H1 (cell line): ENCODE measurements at regions not wholly inside any gene's neighbourhood (a gene's known extent, or its start where the extent isn't known, plus 50 kb on each side); places are given as distances from the start of the nearest gene placed in this dataset.

Experiments used
- ASH2L ChIP-seq: fragments of 200-600, 300-600 bp; sonication (generic); IDR thresholded peaks from one replicate; pipeline ENCODE4 v1.7.1; 2017; ENCODE audit warnings: low read length
- BRCA1 ChIP-seq: IDR thresholded peaks from 2 replicates; pipeline ENCODE4 v1.6.1; 2012; ENCODE audit warnings: low read depth, low read length, improper control_type of control experiment
- CEBPB ChIP-seq: IDR thresholded peaks from 2 replicates; pipeline ENCODE4 v1.6.1; 2012; ENCODE audit warnings: low read depth, low read length
- EZH2 ChIP-seq: fragments of 200-600 bp; sonication (generic); IDR thresholded peaks from 2 replicates; pipeline ENCODE4 v1.7.1; 2012; ENCODE audit warnings: low read depth, mild to moderate bottlenecking, moderate library complexity, low read length, inconsistent platforms; ENCODE audit not compliant: severe bottlenecking
- FOSL1 ChIP-seq: IDR thresholded peaks from 2 replicates; pipeline ENCODE4 v1.6.1; 2011; ENCODE audit warnings: mild to moderate bottlenecking, low read depth, low read length, moderate library complexity; ENCODE audit not compliant: insufficient read depth
- HDAC2 ChIP-seq, 2 experiments: fragments of 300-600 bp in 1 of 2; sonication (generic) in 1 of 2; IDR thresholded peaks; 2 replicates each; pipeline ENCODE4 v1.6.1; 2011 to 2012; ENCODE audit warnings: low read depth in 2 of 2, low read length in 2 of 2, mild to moderate bottlenecking in 2 of 2, moderate library complexity in 2 of 2, borderline replicate concordance in 1 of 2, inconsistent platforms in 1 of 2
- KDM1A ChIP-seq: fragments of 200-600, 300-600 bp; sonication (generic); IDR thresholded peaks from 2 replicates; pipeline ENCODE4 v1.7.1; 2016; ENCODE audit warnings: mild to moderate bottlenecking, low read length, borderline replicate concordance
- POLR2A ChIP-seq, 2 experiments: IDR thresholded peaks; 1 replicate in 1 of 2; 2 replicates in 1 of 2; pipeline ENCODE4 v1.6.1; 2011; ENCODE audit warnings: low read depth in 2 of 2, low read length in 2 of 2, mild to moderate bottlenecking in 2 of 2; ENCODE audit errors: control extremely low read depth in 1 of 2
- RAD21 ChIP-seq, 2 experiments: IDR thresholded peaks in 1 of 2; conservative IDR thresholded peaks in 1 of 2; 2 replicates each; pipeline ENCODE4 v1.6.1; 2011; ENCODE audit warnings: low read depth in 2 of 2, low read length in 2 of 2, improper control_type of control experiment in 1 of 2, inconsistent platforms in 1 of 2, mild to moderate bottlenecking in 1 of 2, moderate library complexity in 1 of 2
- RXRA ChIP-seq: IDR thresholded peaks from 2 replicates; pipeline ENCODE4 v1.6.1; 2011; ENCODE audit warnings: low read depth, mild to moderate bottlenecking, low read length, moderate library complexity; ENCODE audit not compliant: insufficient read depth
- TBP ChIP-seq: IDR thresholded peaks from 2 replicates; pipeline ENCODE4 v1.6.1; 2011; ENCODE audit warnings: low read depth, low read length, improper control_type of control experiment
- ZNF274 ChIP-seq: IDR thresholded peaks from 2 replicates; pipeline ENCODE4 v1.7.0; 2012; ENCODE audit warnings: low read length, borderline replicate concordance; ENCODE audit errors: extremely low read depth
- TF ChIP-seq, protein P1 (sequence below), 3 experiments: IDR thresholded peaks; 1 replicate in 2 of 3; 2 replicates in 1 of 3; pipeline versions ENCODE4 v1.5.1 to v1.6.1; 2011; ENCODE audit warnings: low read length in 3 of 3, mild to moderate bottlenecking in 3 of 3, inconsistent platforms in 2 of 3, low read depth in 1 of 3, moderate library complexity in 1 of 3; ENCODE audit not compliant: insufficient read depth in 1 of 3; ENCODE audit errors: control extremely low read depth in 1 of 3
- TF ChIP-seq, protein P2 (sequence below): IDR thresholded peaks from 2 replicates; pipeline ENCODE4 v1.6.1; 2011; ENCODE audit warnings: low read length, improper control_type of control experiment

DNA sequence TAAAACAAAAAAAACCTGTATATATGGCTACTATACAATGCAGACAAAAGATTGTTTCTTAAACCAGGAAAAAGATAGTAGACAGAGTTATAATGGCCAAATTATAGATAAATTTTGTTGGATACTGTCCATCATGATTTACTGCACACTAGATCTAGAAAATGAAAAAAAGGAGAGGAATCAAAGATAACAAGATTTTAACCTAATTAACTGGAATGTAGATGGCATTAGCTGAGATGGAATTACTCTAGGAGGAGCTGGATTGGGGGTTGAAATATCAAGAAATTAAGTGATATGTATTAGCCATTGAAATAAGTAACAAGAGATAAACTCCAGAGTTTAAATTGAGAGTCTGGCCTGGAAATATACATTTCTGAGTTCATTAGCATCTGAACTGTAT, 1489.1 kb downstream of the PLA2G4A start:
- no peak for TF ChIP-seq TBP
- TF ChIP-seq CEBPB, result no peak
- TF ChIP-seq, protein P1, sequence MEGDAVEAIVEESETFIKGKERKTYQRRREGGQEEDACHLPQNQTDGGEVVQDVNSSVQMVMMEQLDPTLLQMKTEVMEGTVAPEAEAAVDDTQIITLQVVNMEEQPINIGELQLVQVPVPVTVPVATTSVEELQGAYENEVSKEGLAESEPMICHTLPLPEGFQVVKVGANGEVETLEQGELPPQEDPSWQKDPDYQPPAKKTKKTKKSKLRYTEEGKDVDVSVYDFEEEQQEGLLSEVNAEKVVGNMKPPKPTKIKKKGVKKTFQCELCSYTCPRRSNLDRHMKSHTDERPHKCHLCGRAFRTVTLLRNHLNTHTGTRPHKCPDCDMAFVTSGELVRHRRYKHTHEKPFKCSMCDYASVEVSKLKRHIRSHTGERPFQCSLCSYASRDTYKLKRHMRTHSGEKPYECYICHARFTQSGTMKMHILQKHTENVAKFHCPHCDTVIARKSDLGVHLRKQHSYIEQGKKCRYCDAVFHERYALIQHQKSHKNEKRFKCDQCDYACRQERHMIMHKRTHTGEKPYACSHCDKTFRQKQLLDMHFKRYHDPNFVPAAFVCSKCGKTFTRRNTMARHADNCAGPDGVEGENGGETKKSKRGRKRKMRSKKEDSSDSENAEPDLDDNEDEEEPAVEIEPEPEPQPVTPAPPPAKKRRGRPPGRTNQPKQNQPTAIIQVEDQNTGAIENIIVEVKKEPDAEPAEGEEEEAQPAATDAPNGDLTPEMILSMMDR (IDR thresholded peaks at IDR 0.05; ENCODE audit: control extremely low read depth in 1 of 3, insufficient read depth in 1 of 3, low read depth in 1 of 3, low read length in 3 of 3), result no peak
- TF ChIP-seq FOSL1, result no peak
- TF ChIP-seq POLR2A (IDR thresholded peaks at IDR 0.05; ENCODE audit: control extremely low read depth in 1 of 2, low read depth in 2 of 2, low read length in 2 of 2), result no peak
- no peak for TF ChIP-seq HDAC2 (IDR thresholded peaks at IDR 0.05; ENCODE audit: borderline replicate concordance in 1 of 2, low read depth in 2 of 2, low read length in 2 of 2)
- TF ChIP-seq ASH2L, result no peak
- TF ChIP-seq EZH2, result no peak
- no peak for TF ChIP-seq BRCA1
- TF ChIP-seq RXRA, result no peak
- no peak for TF ChIP-seq ZNF274
- TF ChIP-seq KDM1A, result no peak
- TF ChIP-seq RAD21 (IDR thresholded peaks at IDR 0.05 in 1 of 2, conservative IDR thresholded peaks at IDR 0.05 in 1 of 2; ENCODE audit: low read depth in 2 of 2, low read length in 2 of 2), result no peak
- TF ChIP-seq, protein P2, sequence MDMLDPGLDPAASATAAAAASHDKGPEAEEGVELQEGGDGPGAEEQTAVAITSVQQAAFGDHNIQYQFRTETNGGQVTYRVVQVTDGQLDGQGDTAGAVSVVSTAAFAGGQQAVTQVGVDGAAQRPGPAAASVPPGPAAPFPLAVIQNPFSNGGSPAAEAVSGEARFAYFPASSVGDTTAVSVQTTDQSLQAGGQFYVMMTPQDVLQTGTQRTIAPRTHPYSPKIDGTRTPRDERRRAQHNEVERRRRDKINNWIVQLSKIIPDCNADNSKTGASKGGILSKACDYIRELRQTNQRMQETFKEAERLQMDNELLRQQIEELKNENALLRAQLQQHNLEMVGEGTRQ, result no peak
